Mesenchymal stem cell (in vitro differentiated cells and primary cell): ENCODE measurements at regions not wholly inside any gene's neighbourhood (a gene's known extent, or its start where the extent isn't known, plus 50 kb on each side); places are given as distances from the start of the nearest gene placed in this dataset.

Experiments
- DNase-seq: peaks from one replicate; pipeline ENCODE4 v3.0.0-alpha.2; 2013
- H2AFZ ChIP-seq: one replicate; pipeline ENCODE4 v1.6.1; 2013; ENCODE audit warnings: low read depth, mild to moderate bottlenecking, control low read depth, inconsistent platforms, low read length, moderate library complexity
- H2AK5ac ChIP-seq: 2 replicates; pipeline ENCODE4 v1.6.1; 2013; ENCODE audit warnings: low read length, moderate library complexity, mild to moderate bottlenecking, inconsistent platforms; ENCODE audit not compliant: severe bottlenecking
- H2BK120ac ChIP-seq: one replicate; pipeline ENCODE4 v1.6.1; 2013; ENCODE audit warnings: low read depth, mild to moderate bottlenecking, inconsistent platforms, low read length, moderate library complexity
- H2BK12ac ChIP-seq, 2 experiments: one replicate each; pipeline ENCODE4 v1.6.1; 2013; ENCODE audit warnings: inconsistent platforms in 2 of 2, low read length in 2 of 2, mild to moderate bottlenecking in 2 of 2, moderate library complexity in 2 of 2, control low read depth in 1 of 2
- H2BK15ac ChIP-seq: one replicate; pipeline ENCODE4 v1.6.1; 2013; ENCODE audit warnings: mild to moderate bottlenecking, low read depth, inconsistent platforms; ENCODE audit not compliant: poor library complexity, severe bottlenecking
- H2BK5ac ChIP-seq: 2 replicates; pipeline ENCODE4 v1.6.1; 2013; ENCODE audit warnings: low read depth, mild to moderate bottlenecking, low read length, control low read depth, inconsistent platforms; ENCODE audit not compliant: poor library complexity, severe bottlenecking
- H3K14ac ChIP-seq, 2 experiments: one replicate each; pipeline ENCODE4 v1.6.1; 2013; ENCODE audit warnings: inconsistent platforms in 2 of 2, low read length in 2 of 2, control low read depth in 1 of 2, mild to moderate bottlenecking in 1 of 2, moderate library complexity in 1 of 2
- H3K18ac ChIP-seq, 2 experiments: one replicate each; pipeline ENCODE4 v1.6.1; 2013; ENCODE audit warnings: inconsistent platforms in 2 of 2, low read length in 2 of 2, control low read depth in 1 of 2, low read depth in 1 of 2, mild to moderate bottlenecking in 1 of 2
- H3K23ac ChIP-seq, 2 experiments: one replicate each; pipeline ENCODE4 v1.6.1; 2013; ENCODE audit warnings: inconsistent platforms in 2 of 2, low read length in 2 of 2, mild to moderate bottlenecking in 2 of 2, moderate library complexity in 2 of 2, control low read depth in 1 of 2
- H3K27ac ChIP-seq: 2 replicates; pipeline ENCODE4 v1.5.1; 2013; ENCODE audit warnings: mild to moderate bottlenecking, moderate library complexity, low read length, control low read depth, inconsistent platforms; ENCODE audit not compliant: poor library complexity, severe bottlenecking
- H3K27me3 ChIP-seq, 2 experiments: 2 replicates each; pipeline versions ENCODE4 v1.6.1 to v1.7.0; 2013; ENCODE audit warnings: low read length in 2 of 2, mild to moderate bottlenecking in 2 of 2, moderate library complexity in 2 of 2, control low read depth in 1 of 2, inconsistent platforms in 1 of 2; ENCODE audit not compliant: control insufficient read depth in 1 of 2, insufficient read depth in 1 of 2
- H3K36me3 ChIP-seq, 2 experiments: 2 replicates each; pipeline versions ENCODE4 v1.6.1 to v1.7.0; 2013; ENCODE audit warnings: low read length in 2 of 2, control low read depth in 1 of 2, inconsistent platforms in 1 of 2, low read depth in 1 of 2, mild to moderate bottlenecking in 1 of 2; ENCODE audit not compliant: insufficient read depth in 2 of 2, control insufficient read depth in 1 of 2
- H3K4ac ChIP-seq, 2 experiments: one replicate each; pipeline ENCODE4 v1.6.1; 2013; ENCODE audit warnings: inconsistent platforms in 2 of 2, low read length in 2 of 2, mild to moderate bottlenecking in 2 of 2, moderate library complexity in 2 of 2, control low read depth in 1 of 2, low read depth in 1 of 2
- H3K4me1 ChIP-seq: 2 replicates; pipeline ENCODE4 v1.6.1; 2013; ENCODE audit warnings: low read depth, low read length, control low read depth; ENCODE audit not compliant: control insufficient read depth, insufficient read depth
- H3K4me2 ChIP-seq: 2 replicates; pipeline ENCODE4 v1.6.1; 2013; ENCODE audit warnings: low read length, mild to moderate bottlenecking, inconsistent platforms; ENCODE audit not compliant: poor library complexity, severe bottlenecking
- H3K4me3 ChIP-seq, 2 experiments: 2 replicates each; pipeline versions ENCODE4 v1.5.1 to v1.7.0; 2013; ENCODE audit warnings: low read length in 2 of 2, mild to moderate bottlenecking in 2 of 2, control low read depth in 1 of 2, low read depth in 1 of 2; ENCODE audit not compliant: insufficient read depth in 1 of 2
- H3K79me1 ChIP-seq: replicated peaks from 2 replicates; pipeline ENCODE4 v1.6.1; 2013; ENCODE audit warnings: mild to moderate bottlenecking, control low read depth, low read length, inconsistent platforms; ENCODE audit not compliant: poor library complexity, severe bottlenecking
- H3K9ac ChIP-seq: 2 replicates; pipeline ENCODE4 v1.7.0; 2013; ENCODE audit warnings: mild to moderate bottlenecking, low read length, moderate library complexity
- H3K9me3 ChIP-seq: 2 replicates; pipeline ENCODE4 v1.7.0; 2013; ENCODE audit warnings: mild to moderate bottlenecking, low read length; ENCODE audit not compliant: control insufficient read depth
- H4K8ac ChIP-seq: one replicate; pipeline ENCODE4 v1.6.1; 2013; ENCODE audit warnings: inconsistent platforms, mild to moderate bottlenecking, low read length, moderate library complexity
- H4K91ac ChIP-seq: one replicate; pipeline ENCODE4 v1.6.1; 2013; ENCODE audit warnings: mild to moderate bottlenecking, low read length, inconsistent platforms
- WGBS: methylation state at CpG from one replicate; pipeline ENCODE4 v1.1.7; 2013; ENCODE audit warnings: mixed read lengths; 5-methylcytosine and 5-hydroxymethylcytosine counted together

DNA sequence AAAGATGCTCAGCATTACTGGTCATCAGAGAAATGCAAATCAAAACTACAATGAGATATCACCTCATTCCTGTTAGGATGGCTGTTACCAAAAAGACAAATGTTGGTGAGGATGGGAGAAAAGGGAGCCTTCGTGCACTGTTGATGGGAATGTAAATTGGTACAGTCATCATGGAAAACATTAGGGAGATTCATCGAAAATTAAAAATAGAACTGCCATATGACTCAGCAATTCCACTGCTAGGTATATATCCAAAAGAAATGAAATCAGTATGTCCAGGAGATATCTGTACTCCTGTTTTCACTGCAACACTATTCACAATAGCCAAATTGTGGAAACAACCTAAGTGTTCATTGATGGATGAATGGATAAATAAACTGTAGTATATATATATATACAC is 228.1 kb downstream of the ACTR3B start:
- 50% methylated on average over 1 of the region's 2 CpGs for WGBS

DNA sequence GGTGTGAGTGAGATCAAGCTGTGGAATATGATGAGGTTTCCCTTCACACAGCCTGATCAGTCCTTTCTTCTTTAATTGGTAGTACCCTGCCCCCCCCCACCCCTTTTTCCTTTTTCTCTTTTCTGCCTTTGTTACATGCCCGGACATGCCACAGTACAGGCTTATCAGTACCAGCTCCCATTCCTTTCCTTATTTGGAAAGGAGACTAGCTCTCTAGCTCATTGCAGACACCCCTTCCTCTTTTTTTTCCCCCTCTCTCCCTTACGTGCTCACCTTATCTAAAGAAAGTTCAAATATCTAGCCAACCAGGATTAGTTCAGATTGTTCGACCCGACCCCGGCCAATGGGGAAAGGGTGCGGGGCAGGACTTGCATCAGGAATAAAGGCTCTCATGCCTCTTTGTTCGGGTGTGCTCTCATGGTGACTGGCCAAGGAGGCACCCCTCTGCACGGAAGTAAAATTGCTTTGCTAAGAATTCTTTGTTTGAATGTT is 230.4 kb downstream of the ACTR3B start:
- H3K4me1 ChIP-seq = no peaks in the 10 kb centered on the region
- 61% methylated on average over 8 of the region's 8 CpGs for WGBS
- no peak overlapping the region for H3K18ac ChIP-seq
- DNase-seq = no peak
- no peaks in the 10 kb centered on the region for H3K79me1 ChIP-seq
- H2BK120ac ChIP-seq = no peak overlapping the region
- no peak overlapping the region for H4K8ac ChIP-seq
- peak overlapping the region; percentile 38 for H2BK5ac ChIP-seq
- no peak overlapping the region for H3K27ac ChIP-seq
- no peak overlapping the region for H3K4ac ChIP-seq
- H3K9ac ChIP-seq = no peak overlapping the region
- H3K14ac ChIP-seq = no peak overlapping the region
- H4K91ac ChIP-seq = no peak overlapping the region
- peaks cover 3% of the 10 kb centered on the region for H3K9me3 ChIP-seq
- no peak overlapping the region for H2AFZ ChIP-seq
- no peak overlapping the region for H2BK12ac ChIP-seq
- H3K4me2 ChIP-seq = no peak overlapping the region
- no peak overlapping the region for H3K23ac ChIP-seq
- H3K36me3 ChIP-seq = no peaks in the 10 kb centered on the region
- H3K27me3 ChIP-seq = no peaks in the 10 kb centered on the region
- H2BK15ac ChIP-seq = no peak overlapping the region
- H2AK5ac ChIP-seq = no peak overlapping the region
- no peak overlapping the region for H3K4me3 ChIP-seq

More for the DNA sequence above, 228.1 kb downstream of the ACTR3B start:
- Histone ChIP-seq H2BK15ac (no peak overlapping the region), H3K4me3 (no peak overlapping the region), H3K27me3 (no peaks in the 10 kb centered on the region), H3K9ac (no peak overlapping the region), H3K9me3 (no peaks in the 10 kb centered on the region), H3K27ac (no peak overlapping the region), H3K79me1 (no peaks in the 10 kb centered on the region), H4K8ac (no peak overlapping the region), H2AK5ac (no peak overlapping the region), H2BK5ac (no peak overlapping the region), H3K14ac (no peak overlapping the region), H3K23ac (no peak overlapping the region), H3K4me2 (no peak overlapping the region), H2AFZ (no peak overlapping the region), H3K4ac (no peak overlapping the region), H2BK120ac (no peak overlapping the region), H4K91ac (no peak overlapping the region), H3K4me1 (no peaks in the 10 kb centered on the region), H2BK12ac (no peak overlapping the region), H3K36me3 (no peaks in the 10 kb centered on the region), H3K18ac (no peak overlapping the region)
- no peak for DNase-seq

DNA sequence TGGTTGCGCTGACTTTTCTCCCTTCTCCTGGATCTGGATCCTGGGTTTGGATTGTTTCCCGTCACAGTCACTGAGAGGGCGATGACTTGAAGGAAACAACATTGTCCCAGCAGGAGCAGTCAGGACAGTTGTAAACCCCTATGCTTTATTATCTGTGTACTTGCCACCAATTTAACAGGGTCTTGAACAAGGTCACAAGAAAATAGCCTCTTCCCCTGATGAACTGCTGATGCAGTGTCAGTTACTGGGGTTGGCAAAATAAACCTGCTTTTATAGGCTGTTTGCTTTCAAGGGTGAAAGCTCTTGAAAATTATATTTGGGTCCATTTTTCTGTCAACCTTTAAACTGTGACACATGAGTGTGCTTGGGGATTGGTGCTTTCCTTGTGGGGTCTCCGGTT is 238.9 kb downstream of the ACTR3B start:
- Histone ChIP-seq H3K36me3 (no peaks in the 10 kb centered on the region), H4K8ac (no peak overlapping the region), H3K79me1 (no peaks in the 10 kb centered on the region), H3K27ac (no peak overlapping the region), H3K18ac (no peak overlapping the region), H4K91ac (no peak overlapping the region), H3K4me3 (no peak overlapping the region), H3K4ac (no peak overlapping the region), H3K27me3 (no peaks in the 10 kb centered on the region), H3K14ac (no peak overlapping the region), H2BK5ac (no peak overlapping the region), H2BK15ac (no peak overlapping the region), H3K4me1 (no peaks in the 10 kb centered on the region), H2BK12ac (no peak overlapping the region), H3K23ac (no peak overlapping the region), H3K9ac (no peak overlapping the region), H2AK5ac (no peak overlapping the region), H3K9me3 (peaks cover 3% of the 10 kb centered on the region), H2AFZ (no peak overlapping the region), H2BK120ac (no peak overlapping the region), H3K4me2 (no peak overlapping the region)
- WGBS = 74% methylated on average over 4 of the region's 4 CpGs
- DNase-seq = no peak

DNA sequence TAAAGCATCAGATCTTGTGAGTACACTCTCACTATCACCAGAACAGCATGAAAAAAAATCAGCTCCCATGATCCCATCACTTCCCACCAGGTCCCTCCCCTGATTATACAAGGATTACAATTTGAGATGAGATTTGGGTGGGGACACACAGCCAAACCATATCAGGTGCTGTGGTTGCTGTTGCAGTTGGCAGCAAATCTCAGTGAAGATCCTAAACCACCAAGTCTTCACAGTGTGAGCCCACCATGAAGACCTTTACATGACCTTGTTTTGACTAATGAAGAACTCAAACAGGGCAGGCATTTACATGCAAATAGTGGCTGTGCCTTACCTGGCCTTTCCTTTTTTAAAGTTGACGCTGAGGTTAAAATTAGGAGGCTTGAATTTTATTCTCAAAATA is 242.6 kb downstream of the ACTR3B start:
- H2AK5ac ChIP-seq = no peak overlapping the region
- no CpG with 5 or more reads among the region's 1 CpG for WGBS
- no peak overlapping the region for H2AFZ ChIP-seq
- no peak overlapping the region for H2BK12ac ChIP-seq
- H3K79me1 ChIP-seq = no peaks in the 10 kb centered on the region
- H2BK5ac ChIP-seq = no peak overlapping the region
- H4K8ac ChIP-seq = no peak overlapping the region
- H3K18ac ChIP-seq = no peak overlapping the region
- H3K4me1 ChIP-seq = no peaks in the 10 kb centered on the region
- no peaks in the 10 kb centered on the region for H3K27me3 ChIP-seq
- H4K91ac ChIP-seq = no peak overlapping the region
- no peak overlapping the region for H3K4me2 ChIP-seq
- H2BK15ac ChIP-seq = no peak overlapping the region
- H3K9me3 ChIP-seq = peaks cover 2% of the 10 kb centered on the region
- H3K14ac ChIP-seq = no peak overlapping the region
- H3K9ac ChIP-seq = no peak overlapping the region
- no peaks in the 10 kb centered on the region for H3K36me3 ChIP-seq
- H3K4ac ChIP-seq = no peak overlapping the region
- no peak overlapping the region for H3K4me3 ChIP-seq
- H2BK120ac ChIP-seq = no peak overlapping the region
- H3K23ac ChIP-seq = no peak overlapping the region
- no peak overlapping the region for H3K27ac ChIP-seq
- no peak for DNase-seq
